Astrocyte of the spinal cord (primary cell): ENCODE measurements at regions not wholly inside any gene's neighbourhood (a gene's known extent, or its start where the extent isn't known, plus 50 kb on each side); places are given as distances from the start of the nearest gene placed in this dataset.

Experiments
- DNase-seq: peaks from one replicate; pipeline ENCODE4 v3.0.0; 2011; ENCODE audit warnings: low read depth, low spot score
- H3K4me3 ChIP-seq: 2 replicates; pipeline ENCODE4 v1.5.1; 2011; ENCODE audit warnings: low read depth, mild to moderate bottlenecking, low read length, moderate library complexity
- CTCF ChIP-seq: IDR thresholded peaks from 2 replicates; pipeline ENCODE4 v1.5.1; 2012; ENCODE audit warnings: low read depth, mild to moderate bottlenecking, low read length, inconsistent platforms
- in situ Hi-C: cut with HindIII; loops from 2 replicates; pipeline ENCODE4 v1.10.0; 2017; ENCODE audit warnings: low sequenced_read_pairs

- no peak for DNase-seq
- in situ Hi-C loops: no loop called here
- no peak for TF ChIP-seq CTCF
- H3K4me3 ChIP-seq: no peak overlapping the region
Observed at GRCh38 chr2:65727816-65728215, 295.4 kb upstream of the SPRED2 start.

GRCh38 chr2:65727381-65727780 lies 295.0 kb upstream of the SPRED2 start:
- TF ChIP-seq CTCF: no peak
- in situ Hi-C loops: no loop called here
- H3K4me3 ChIP-seq: no peak overlapping the region
- no peak for DNase-seq

- H3K4me3 ChIP-seq: no peak overlapping the region
- DNase-seq: no peak
- in situ Hi-C loops: no loop called here
- no peak for TF ChIP-seq CTCF
Observed at GRCh38 chr2:65724752-65725151, 292.4 kb upstream of the SPRED2 start.

GRCh38 chr2:65724336-65724735 lies 291.9 kb upstream of the SPRED2 start:
- in situ Hi-C loops: no loop called here
- no peak overlapping the region for H3K4me3 ChIP-seq
- DNase-seq: no peak
- TF ChIP-seq CTCF: no peak

GRCh38 chr2:65722028-65722778 lies 289.8 kb upstream of the SPRED2 start:
- peak; percentile 45 for DNase-seq
- TF ChIP-seq CTCF: peak; percentile 52
- H3K4me3 ChIP-seq: no peak overlapping the region
- in situ Hi-C loops: no loop called here

GRCh38 chr2:65716698-65717097 lies 284.3 kb upstream of the SPRED2 start:
- TF ChIP-seq CTCF: no peak
- in situ Hi-C loops: no loop called here
- H3K4me3 ChIP-seq: no peak overlapping the region
- DNase-seq: no peak
